Liver (tissue), 8 donors: ENCODE measurements at regions not wholly inside any gene's neighbourhood (a gene's known extent, or its start where the extent isn't known, plus 50 kb on each side); places are given as distances from the start of the nearest gene placed in this dataset.

Experiments used
- DNase-seq: peaks from one replicate; pipeline ENCODE4 v3.0.0-alpha.2; 2017; ENCODE audit warnings: low spot score
- H3K27ac ChIP-seq, 2 donors: one replicate each; pipeline ENCODE4 v1.7.0; 2013; ENCODE audit warnings: inconsistent platforms in 2 of 2, low read length in 2 of 2, control low read depth in 1 of 2, low read depth in 1 of 2, mild to moderate bottlenecking in 1 of 2
- H3K27me3 ChIP-seq, 4 donors: one replicate each; pipeline versions ENCODE4 v1.6.1 to v1.7.0; 2013; ENCODE audit warnings: low read length in 3 of 4, inconsistent platforms in 1 of 4, mild to moderate bottlenecking in 1 of 4, moderate library complexity in 1 of 4; ENCODE audit not compliant: control insufficient read depth in 4 of 4, insufficient read depth in 4 of 4
- H3K36me3 ChIP-seq, 4 donors: one replicate each; pipeline versions ENCODE4 v1.6.1 to v1.7.0; 2013; ENCODE audit warnings: low read length in 3 of 4, mild to moderate bottlenecking in 3 of 4, low read depth in 1 of 4, moderate library complexity in 1 of 4; ENCODE audit not compliant: control insufficient read depth in 4 of 4, insufficient read depth in 3 of 4
- H3K4me1 ChIP-seq, 4 donors: one replicate each; pipeline versions ENCODE4 v1.6.1 to v1.7.0; 2013; ENCODE audit warnings: low read length in 3 of 4, mild to moderate bottlenecking in 3 of 4, moderate library complexity in 1 of 4; ENCODE audit not compliant: control insufficient read depth in 4 of 4, insufficient read depth in 4 of 4
- H3K4me3 ChIP-seq, 3 donors: one replicate each; pipeline versions ENCODE4 v1.6.1 to v1.7.0; 2013; ENCODE audit warnings: low read length in 3 of 3, control low read depth in 1 of 3, low read depth in 1 of 3, mild to moderate bottlenecking in 1 of 3
- H3K9ac ChIP-seq, 2 donors: one replicate each; pipeline ENCODE4 v1.7.0; 2013; ENCODE audit warnings: low read length in 2 of 2, mild to moderate bottlenecking in 2 of 2, moderate library complexity in 2 of 2, control low read depth in 1 of 2, low read depth in 1 of 2
- H3K9me3 ChIP-seq, 4 donors: one replicate each; pipeline versions ENCODE4 v1.6.1 to v1.7.0; 2013; ENCODE audit warnings: low read length in 3 of 4; ENCODE audit not compliant: control insufficient read depth in 4 of 4
- CTCF ChIP-seq: fragments of 150-350 bp; IDR thresholded peaks from 2 replicates; pipeline ENCODE4 v1.5.1; 2017; ENCODE audit warnings: improper control_type of control experiment, low read depth, low read length; ENCODE audit not compliant: missing input control
- EGR1 ChIP-seq, 2 donors: IDR thresholded peaks; 2 replicates each; pipeline ENCODE4 v1.6.1; 2016 to 2018; ENCODE audit warnings: antibody characterized with exemption in 2 of 2, low read depth in 2 of 2
- FOXA1 ChIP-seq: IDR thresholded peaks from 2 replicates; pipeline ENCODE4 v1.6.1; 2016; ENCODE audit warnings: antibody characterized with exemption
- FOXA2 ChIP-seq: IDR thresholded peaks from 2 replicates; pipeline ENCODE4 v1.6.1; 2016; ENCODE audit warnings: antibody characterized with exemption
- HNF4A ChIP-seq, 2 donors: conservative IDR thresholded peaks; 2 replicates each; pipeline ENCODE4 v1.6.1; 2016; ENCODE audit warnings: antibody characterized with exemption in 2 of 2, mild to moderate bottlenecking in 2 of 2
- HNF4G ChIP-seq: IDR thresholded peaks from 2 replicates; pipeline ENCODE4 v1.6.1; 2016; ENCODE audit warnings: antibody characterized with exemption
- JUND ChIP-seq, 2 donors: IDR thresholded peaks; 2 replicates each; pipeline ENCODE4 v1.6.1; 2016; ENCODE audit warnings: antibody characterized with exemption in 2 of 2
- NR2F2 ChIP-seq: IDR thresholded peaks from 2 replicates; pipeline ENCODE4 v1.6.1; 2016; ENCODE audit warnings: antibody characterized with exemption
- RAD21 ChIP-seq, 2 donors: IDR thresholded peaks; 2 replicates each; pipeline ENCODE4 v1.6.1; 2016; ENCODE audit warnings: antibody characterized with exemption in 2 of 2, mild to moderate bottlenecking in 2 of 2
- RXRA ChIP-seq, 2 donors: IDR thresholded peaks; 2 replicates each; pipeline ENCODE4 v1.6.1; 2017 to 2018; ENCODE audit warnings: antibody characterized with exemption in 2 of 2, mild to moderate bottlenecking in 1 of 2
- SP1 ChIP-seq: IDR thresholded peaks from 2 replicates; pipeline ENCODE4 v1.6.1; 2018; ENCODE audit warnings: antibody characterized with exemption, mild to moderate bottlenecking
- TAF1 ChIP-seq: conservative IDR thresholded peaks from 2 replicates; pipeline ENCODE4 v1.6.1; 2016; ENCODE audit warnings: antibody characterized with exemption, mild to moderate bottlenecking
- YY1 ChIP-seq: IDR thresholded peaks from 2 replicates; pipeline ENCODE4 v1.6.1; 2016; ENCODE audit warnings: antibody characterized with exemption, mild to moderate bottlenecking
- WGBS: extraction: QIAGEN DNeasy Blood & Tissue Kit; methylation state at CpG from one replicate; pipeline ENCODE4 v1.1.7; 2013; 5-methylcytosine and 5-hydroxymethylcytosine counted together
- TF ChIP-seq, protein P1 (sequence below): IDR thresholded peaks from 2 replicates; pipeline ENCODE4 v1.6.1; 2016; ENCODE audit warnings: antibody characterized with exemption
- TF ChIP-seq, protein P2 (sequence below): IDR thresholded peaks from 2 replicates; pipeline ENCODE4 v1.6.1; 2016; ENCODE audit warnings: antibody characterized with exemption
- TF ChIP-seq, protein P3 (sequence below): IDR thresholded peaks from 2 replicates; pipeline ENCODE4 v1.6.1; 2016; ENCODE audit warnings: antibody characterized with exemption
- donor health status: healthy.
- donor health status: healthy.
- donor health status: healthy.
- donor health status: healthy.
- donor health status: healthy.

- H3K4me3 ChIP-seq: no peak overlapping the region
- no peaks in the 10 kb centered on the region for H3K36me3 ChIP-seq
- no peak overlapping the region for H3K9ac ChIP-seq
- no peak for DNase-seq
- WGBS: 63% methylated on average over 2 of the region's 2 CpGs
- no peak overlapping the region for H3K27ac ChIP-seq
- H3K27me3 ChIP-seq: no peaks in the 10 kb centered on the region
- TF ChIP-seq, protein P1, sequence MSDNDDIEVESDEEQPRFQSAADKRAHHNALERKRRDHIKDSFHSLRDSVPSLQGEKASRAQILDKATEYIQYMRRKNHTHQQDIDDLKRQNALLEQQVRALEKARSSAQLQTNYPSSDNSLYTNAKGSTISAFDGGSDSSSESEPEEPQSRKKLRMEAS: no peak
- TF ChIP-seq HNF4G (no peak), EGR1 (IDR thresholded peaks at IDR 0.05; ENCODE audit: low read depth in 2 of 2) (no peak), SP1 (no peak), YY1 (no peak), JUND (IDR thresholded peaks at IDR 0.05) (no peak), RAD21 (IDR thresholded peaks at IDR 0.05) (no peak), CTCF (no peak), FOXA2 (no peak), TAF1 (no peak)
- TF ChIP-seq, protein P2, sequence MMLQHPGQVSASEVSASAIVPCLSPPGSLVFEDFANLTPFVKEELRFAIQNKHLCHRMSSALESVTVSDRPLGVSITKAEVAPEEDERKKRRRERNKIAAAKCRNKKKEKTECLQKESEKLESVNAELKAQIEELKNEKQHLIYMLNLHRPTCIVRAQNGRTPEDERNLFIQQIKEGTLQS: no peak
- TF ChIP-seq, protein P3, sequence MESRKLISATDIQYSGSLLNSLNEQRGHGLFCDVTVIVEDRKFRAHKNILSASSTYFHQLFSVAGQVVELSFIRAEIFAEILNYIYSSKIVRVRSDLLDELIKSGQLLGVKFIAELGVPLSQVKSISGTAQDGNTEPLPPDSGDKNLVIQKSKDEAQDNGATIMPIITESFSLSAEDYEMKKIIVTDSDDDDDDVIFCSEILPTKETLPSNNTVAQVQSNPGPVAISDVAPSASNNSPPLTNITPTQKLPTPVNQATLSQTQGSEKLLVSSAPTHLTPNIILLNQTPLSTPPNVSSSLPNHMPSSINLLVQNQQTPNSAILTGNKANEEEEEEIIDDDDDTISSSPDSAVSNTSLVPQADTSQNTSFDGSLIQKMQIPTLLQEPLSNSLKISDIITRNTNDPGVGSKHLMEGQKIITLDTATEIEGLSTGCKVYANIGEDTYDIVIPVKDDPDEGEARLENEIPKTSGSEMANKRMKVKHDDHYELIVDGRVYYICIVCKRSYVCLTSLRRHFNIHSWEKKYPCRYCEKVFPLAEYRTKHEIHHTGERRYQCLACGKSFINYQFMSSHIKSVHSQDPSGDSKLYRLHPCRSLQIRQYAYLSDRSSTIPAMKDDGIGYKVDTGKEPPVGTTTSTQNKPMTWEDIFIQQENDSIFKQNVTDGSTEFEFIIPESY: no peak
- H3K4me1 ChIP-seq: no peaks in the 10 kb centered on the region
- H3K9me3 ChIP-seq: no peaks in the 10 kb centered on the region
Measured at GRCh38 chr1:193741228-193741627, 554.8 kb upstream of the B3GALT2 start.

DNA sequence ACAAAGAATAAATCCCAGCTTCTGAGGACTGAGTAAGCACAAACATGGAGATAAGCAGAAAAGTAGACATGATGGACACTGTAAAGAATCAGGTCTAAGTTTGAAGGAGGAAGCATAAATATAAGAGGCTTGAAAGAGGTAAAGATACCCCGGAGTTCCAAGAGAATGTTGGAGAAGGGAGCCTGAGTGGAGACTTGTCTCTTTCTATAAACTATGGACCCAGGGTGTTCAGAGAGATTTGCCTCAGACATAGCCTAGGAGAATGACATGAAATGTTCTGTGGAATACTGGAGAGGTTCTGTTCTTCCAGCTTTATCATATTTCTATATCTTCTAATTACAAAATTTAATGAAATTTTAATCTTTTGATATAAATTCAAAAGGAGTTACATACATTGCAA lies 554.3 kb upstream of the B3GALT2 start:
- Histone ChIP-seq H3K9me3 (no peaks in the 10 kb centered on the region), H3K27ac (no peak overlapping the region), H3K4me1 (no peaks in the 10 kb centered on the region), H3K4me3 (no peak overlapping the region), H3K36me3 (no peaks in the 10 kb centered on the region), H3K9ac (no peak overlapping the region), H3K27me3 (no peaks in the 10 kb centered on the region)
- no peak for TF ChIP-seq RAD21 (IDR thresholded peaks at IDR 0.05)
- TF ChIP-seq FOXA1: no peak
- TF ChIP-seq, protein P3: no peak
- no peak for TF ChIP-seq TAF1
- TF ChIP-seq YY1: no peak
- no peak for TF ChIP-seq NR2F2
- no peak for TF ChIP-seq CTCF
- no peak for TF ChIP-seq HNF4A (conservative IDR thresholded peaks at IDR 0.05)
- TF ChIP-seq EGR1 (IDR thresholded peaks at IDR 0.05; ENCODE audit: low read depth in 2 of 2): no peak
- TF ChIP-seq, protein P1: no peak
- no peak for TF ChIP-seq RXRA (IDR thresholded peaks at IDR 0.05)
- TF ChIP-seq HNF4G: no peak
- no peak for DNase-seq
- 83% methylated on average over 1 of the region's 1 CpG for WGBS
